ENCODE measurements at regions not wholly inside any gene's neighbourhood (a gene's known extent, or its start where the extent isn't known, plus 50 kb on each side); places are given as distances from the start of the nearest gene placed in this dataset.

DNA sequence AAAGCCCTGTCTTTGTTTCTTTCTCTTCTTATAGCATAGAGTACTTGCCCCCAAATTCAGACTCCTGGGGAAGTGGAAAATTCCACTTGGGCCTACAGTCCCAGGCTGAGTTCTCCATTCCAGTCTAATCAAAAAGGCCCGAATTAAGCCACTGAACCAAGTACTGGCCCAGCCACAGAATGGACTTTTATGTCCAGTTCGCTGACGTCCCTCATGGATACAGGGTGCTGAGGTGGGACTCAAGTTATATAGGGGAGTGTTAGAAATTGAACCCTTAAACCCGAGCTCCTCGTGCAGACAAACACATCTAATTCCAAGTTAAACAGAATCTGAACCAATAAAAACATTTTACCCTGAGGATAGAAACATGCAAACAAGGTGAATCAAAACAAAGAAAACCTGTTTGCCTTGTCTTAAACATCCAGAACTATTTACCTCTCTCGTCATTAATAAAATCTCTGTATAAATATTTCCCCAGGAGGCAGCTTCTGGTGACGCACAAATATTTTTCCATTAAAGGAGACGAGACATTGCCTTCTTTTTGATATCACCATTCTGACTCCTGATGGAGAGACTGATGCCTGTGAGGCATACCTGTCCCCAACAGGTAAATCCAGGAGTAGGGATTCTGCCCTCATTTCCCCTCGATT is 136.8 kb upstream of the ARL4C start:
- no peak for DNase-seq (ENCODE audit: low read depth)

DNA sequence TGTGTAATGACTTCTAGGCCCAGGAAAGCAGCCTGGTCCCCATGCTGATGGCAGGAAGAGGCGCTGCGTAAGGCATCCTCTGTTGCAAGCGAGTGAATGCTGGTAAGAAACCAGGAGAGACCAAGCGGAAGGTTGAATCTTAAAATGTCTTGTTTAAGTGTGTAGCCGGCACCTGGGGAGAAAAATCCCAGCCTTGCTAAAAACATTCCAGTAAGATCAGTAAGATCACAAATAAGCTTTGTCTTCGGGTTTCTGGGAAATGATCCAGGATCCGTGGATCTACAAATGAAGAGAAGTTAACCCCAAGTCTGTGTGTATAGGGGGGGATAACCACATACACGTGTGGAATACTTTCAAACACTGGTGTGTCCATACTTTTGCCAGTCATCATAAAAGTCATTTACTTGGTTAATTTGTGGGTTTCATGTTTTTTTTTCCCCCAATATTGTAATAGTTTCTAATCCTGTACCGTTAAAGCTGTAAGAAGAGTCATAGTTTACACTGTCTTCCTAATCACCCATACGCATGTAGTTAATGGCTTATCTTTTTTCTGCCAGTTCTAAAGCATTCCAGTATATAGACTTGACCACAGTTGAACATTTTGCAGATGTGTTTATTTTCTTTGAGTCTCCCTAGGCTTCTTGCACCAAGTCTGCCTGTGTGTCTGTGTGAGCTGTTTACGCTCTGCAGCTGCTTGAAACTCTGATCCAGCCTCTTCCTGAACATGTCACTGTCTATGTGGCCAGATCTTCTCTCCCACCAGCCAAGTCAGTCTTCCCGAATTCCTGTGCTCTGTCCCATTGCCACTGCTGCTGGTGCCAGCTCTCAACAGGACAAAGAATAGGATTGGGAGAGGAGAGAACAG is 135.9 kb upstream of the ARL4C start:
- no peak for DNase-seq (ENCODE audit: low read depth)

DNA sequence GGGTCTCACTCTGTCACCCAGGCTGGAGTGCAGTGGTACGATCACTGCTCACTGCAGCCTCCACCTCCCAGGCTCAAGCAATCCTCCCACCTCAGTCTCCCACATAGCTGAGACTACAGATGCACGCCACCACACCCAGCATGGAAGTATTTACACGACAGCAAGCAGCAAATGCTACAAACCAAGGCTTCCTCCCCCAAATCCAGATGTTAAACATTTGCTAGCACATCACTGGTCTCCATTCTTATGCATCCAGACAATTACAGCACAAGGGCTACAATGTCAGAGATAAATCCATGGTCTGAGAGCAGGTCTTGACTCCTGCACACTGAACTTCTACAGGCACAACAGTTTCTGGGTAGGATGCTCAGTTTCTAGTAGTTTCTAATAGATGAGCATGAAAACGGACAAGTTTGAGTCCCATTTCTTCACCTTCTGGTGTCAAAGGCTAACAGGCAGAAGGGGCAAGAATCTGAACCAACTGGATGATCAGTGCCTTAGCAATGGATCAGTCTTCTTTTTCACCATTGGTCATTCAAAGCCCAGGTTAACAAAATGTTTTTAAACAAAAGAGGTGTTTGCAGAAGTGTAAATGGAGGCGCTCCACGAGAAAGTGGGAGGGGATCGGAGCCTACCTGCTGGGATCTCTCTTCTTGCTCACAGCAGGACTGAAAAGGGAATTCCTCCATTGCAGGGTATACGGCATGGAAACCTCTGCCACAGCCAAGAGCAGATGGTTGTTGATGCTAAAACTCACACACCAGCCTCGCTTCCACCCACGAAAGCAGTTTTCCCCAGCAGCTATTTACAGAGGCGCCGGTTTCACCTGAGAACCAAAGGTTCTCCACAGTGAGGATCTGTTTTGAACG is 135.0 kb upstream of the ARL4C start:
- DNase-seq (ENCODE audit: low read depth), result no peak

DNA sequence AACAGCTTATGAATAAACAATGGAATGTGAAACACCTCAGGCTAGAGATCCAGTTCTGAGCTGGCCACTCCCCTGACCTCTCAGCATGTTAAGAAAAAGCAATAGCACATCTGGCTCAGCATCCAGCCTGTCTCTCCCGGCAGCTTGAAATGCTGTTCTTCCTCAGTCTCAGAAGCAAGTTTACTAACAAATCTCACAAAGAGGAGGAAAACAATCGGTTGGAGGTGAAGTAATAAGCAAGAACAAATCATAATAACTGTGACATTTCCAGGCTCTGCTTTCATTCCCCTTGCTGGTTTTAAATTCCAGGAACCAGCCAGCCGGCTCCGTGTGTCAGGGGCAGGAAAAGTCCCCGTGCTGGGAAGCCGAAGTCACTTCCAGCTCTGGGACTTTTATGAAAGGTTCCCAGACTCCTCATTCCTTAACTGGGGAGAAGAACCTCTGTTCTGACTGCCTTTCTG is 133.9 kb upstream of the ARL4C start:
- no peak for DNase-seq (ENCODE audit: low read depth)

DNA sequence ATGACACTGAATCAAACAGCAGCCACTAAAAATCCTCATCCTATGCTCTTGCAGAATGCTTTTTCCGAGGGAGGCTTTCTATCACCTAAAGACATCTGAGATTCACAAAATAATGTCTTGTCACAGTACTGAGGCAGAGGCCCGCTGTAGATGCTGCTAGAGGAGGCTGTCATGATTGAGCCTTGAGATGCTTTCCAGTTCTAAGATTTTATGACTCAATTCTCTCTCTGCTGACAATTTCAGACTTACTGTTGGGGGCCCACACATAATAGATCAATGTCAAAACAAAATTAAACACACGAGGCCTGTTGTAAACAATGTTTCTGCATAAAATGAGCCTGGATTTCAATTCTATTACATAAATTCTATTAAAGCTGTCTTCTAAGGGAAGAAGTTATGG is 132.7 kb upstream of the ARL4C start:
- no peak for DNase-seq (ENCODE audit: low read depth)

DNA sequence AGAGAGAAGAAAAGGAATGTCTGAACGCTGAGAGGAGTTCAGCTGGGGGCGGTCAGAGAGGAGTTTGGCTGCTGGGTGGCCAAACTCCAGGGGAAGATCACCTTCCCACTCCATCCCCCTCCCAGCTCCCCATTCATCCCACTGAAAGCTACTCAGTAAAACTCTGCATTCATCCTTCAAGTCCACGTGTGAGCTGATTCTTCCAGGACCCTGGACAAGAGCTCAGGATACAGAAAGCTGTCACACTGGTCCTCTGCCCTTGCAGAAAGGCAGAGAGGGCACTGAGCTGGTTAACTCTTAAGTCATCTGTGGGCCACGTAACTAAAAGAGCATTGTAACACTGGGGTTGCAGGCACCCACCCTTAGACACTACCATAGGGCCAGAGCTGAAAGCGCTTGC is 132.1 kb upstream of the ARL4C start:
- DNase-seq (ENCODE audit: low read depth), result no peak

DNA sequence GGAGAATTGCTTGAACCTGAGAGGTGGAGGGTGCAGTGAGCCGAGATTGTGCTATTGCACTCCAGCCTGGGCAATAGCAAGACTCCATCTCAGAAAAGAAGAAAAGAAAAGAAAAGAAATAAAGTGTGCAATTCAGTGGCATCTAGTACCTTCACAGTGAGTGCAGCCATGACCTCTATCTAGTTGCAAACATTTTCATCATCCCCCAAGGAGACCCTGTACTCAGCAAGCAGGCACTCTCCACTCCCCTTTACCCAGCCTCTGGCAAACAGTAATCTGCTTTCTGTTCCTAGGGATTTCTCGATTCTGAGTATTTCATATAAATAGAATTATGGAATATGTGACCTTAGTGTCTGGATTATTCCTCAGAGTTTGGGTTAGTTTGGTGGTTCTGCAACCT is 130.4 kb upstream of the ARL4C start:
- DNase-seq (ENCODE audit: low read depth), result no peak

DNA sequence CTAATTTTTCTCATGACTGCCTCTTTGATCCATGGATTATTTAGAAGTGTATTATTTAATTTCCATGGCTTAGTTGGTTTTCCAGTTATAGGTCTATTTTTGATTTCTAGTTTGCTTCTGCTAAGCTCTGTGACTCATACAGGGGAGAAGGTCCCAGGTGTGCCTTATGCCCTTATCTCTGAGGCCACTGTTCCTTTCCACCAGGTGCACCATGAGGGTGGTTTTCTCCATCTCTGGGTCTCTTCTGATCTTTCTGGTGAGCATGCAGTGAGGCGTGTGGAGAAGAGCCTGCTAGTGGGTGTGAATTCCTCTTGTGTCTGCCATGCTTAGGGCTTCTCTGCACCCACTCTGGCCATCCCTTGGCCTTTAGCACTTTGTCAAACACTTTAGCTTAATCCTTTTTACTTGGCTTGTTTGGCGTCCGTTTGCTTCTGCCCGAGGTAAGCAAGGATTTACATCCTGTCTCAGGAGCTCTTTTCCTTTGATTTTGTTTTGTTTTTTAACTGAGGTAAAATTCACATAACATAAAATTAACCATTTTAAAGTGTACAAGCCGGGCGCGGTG is 129.8 kb upstream of the ARL4C start:
- DNase-seq (ENCODE audit: low read depth), result no peak

DNA sequence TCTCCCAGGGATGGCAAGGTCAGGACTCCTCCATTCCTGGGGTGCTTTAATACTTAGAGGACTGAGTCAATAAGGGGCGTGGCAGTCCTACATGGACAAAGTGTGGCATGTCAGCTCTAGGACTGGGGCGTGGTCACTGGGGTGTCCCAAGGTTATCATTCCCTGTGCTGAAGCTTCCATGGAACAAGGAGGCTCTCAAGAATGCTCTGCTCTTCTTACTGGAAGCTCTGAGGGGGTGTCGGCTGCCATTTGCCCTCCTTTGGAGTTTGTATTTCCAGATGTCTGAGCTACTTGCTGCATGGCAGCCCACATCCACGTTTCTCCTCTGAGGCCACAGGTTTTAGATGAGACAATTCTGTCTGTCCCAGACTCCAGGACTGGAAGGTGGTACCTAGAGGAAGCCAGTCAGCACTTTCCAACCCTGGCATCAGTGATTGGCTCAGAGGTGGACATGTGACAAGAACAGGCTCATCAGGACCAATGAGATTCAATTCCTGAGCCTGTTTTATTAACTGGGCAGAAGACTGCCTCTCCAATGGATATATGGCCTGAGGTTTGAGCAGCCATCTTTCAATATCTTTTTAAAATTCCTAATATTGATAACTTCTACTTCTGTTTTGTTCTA is 128.9 kb upstream of the ARL4C start:
- DNase-seq (ENCODE audit: low read depth), result no peak

DNA sequence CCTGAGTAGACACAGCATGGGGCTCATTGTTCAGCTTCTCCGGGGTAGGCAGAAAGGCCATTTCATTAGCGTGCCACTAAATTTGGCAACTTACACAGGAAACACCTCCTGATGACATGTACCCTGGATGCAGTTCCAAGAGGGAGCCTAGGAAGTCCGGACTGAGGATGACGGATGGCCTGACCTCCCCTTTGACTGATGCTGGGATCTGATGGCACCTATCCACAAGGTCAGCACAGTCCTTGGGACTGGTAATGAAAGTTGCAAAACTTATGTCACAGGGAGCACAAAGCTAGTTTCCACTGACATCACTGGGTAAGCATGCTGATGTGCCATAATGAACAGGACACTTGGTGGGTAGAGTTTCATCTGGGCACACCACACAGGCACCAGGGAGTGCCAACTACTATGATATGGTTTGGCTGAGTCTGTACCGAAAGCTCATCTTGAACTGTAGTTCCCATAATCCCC is 126.7 kb upstream of the ARL4C start:
- no peak for DNase-seq (ENCODE audit: low read depth)

DNA sequence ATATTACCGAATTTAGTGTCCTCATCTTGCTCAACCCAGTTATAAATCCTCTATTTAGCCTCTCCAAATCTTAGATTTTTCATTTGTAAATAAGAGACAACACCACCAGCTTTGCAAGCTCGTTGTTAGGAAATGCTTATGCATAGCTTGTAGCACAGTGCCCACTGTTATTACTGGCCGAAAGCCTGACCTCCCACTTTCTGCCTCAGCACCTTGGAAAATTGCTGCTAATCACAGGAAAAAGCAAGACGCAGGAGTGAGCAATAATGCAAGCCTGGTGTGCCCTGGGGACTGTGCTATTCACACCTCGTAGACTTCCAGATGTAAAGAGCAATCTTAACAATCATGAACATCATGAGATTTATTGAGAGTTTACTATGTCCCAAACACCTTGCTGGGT is 124.2 kb upstream of the ARL4C start:
- no peak for DNase-seq (ENCODE audit: low read depth)

DNA sequence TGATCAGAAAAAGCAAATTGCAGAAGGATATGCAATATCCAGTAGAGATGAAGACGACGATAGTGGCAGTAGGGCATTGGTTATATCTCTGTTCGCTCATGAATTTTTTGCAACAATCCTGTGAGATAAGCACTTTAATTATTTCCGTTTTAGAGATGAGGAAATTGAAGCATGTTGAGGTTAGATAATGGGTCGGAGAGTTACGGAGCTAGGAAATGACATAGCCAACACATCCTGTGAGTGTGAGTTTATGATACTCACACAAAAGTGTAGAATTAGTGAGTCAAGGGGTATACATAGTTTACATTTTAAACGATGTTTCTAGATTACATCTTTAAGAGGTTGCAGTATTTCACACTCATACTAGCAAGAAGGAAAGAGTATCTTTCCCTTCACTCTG is 123.1 kb upstream of the ARL4C start:
- DNase-seq (ENCODE audit: low read depth), result no peak

DNA sequence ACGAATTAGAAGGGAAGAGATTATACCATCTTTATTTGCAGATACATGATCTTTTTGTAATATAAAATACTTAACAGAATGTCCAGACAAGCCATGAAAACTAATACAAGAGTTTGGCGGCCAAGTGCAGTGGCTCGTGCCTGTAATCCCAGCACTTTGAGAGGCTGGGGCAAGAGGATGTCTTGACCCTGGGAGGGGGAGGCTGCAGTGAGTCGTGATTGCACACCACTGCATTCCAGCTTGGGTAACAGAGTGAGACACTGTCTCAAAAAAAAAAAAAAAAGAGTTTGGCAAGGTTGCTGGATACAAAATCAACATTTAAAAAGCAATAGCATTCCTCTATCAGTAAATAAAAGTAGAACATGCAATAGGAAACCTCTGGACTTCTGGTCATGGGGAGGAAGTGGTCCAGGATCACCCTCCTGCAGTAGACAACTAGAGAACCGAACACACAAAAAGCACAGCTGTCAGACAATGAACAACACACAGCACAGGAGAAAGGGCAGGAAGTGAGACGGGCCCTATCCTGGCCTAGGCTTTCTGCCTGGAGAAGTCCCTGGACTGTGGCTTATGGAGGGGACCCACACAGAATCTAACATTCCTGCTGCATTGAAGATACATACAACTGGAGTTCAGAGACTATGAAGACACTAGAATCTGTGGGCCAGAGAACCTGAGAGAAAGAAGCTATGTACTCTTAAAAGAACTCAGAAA is 118.9 kb upstream of the ARL4C start:
- no peak for DNase-seq (ENCODE audit: low read depth)

DNA sequence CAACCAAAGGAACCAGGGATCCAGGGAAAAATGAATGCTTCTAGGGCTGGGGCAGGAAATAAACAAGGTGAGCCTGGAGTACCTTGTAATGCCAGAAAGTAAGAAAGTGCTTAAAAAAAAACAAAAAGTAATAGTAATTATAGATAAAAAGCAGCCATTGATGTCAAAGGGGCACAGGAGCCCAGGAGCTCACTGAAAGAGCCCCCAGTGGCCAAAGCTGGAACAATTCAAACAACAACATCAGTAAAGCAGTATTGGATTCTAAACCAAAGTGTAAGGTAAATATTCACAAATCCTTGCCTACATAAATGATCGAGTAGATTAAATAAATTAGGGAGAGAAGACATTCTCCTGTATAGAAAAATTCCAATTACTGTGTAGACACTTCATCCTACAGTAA is 114.3 kb upstream of the ARL4C start:
- DNase-seq (ENCODE audit: low read depth), result no peak

DNA sequence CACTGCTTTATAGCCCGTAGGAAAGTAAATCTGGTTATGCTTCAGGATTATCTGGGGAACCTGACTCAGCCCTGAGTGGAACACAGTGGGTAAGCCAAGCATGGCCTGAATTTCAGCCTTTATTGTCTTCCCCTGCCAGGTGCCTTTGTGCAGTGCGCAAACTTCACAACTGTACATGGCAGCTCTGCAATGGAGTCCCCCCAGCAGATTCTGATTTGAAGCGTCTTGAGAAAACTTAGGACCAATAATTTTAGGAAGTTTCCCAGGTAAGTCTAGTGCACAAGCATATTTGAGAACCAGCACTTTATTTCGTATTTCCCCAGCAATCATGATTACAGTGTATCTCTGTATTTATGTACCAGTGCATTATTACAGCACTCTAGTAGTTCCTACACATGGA is 112.1 kb upstream of the ARL4C start:
- DNase-seq (ENCODE audit: low read depth), result no peak

DNA sequence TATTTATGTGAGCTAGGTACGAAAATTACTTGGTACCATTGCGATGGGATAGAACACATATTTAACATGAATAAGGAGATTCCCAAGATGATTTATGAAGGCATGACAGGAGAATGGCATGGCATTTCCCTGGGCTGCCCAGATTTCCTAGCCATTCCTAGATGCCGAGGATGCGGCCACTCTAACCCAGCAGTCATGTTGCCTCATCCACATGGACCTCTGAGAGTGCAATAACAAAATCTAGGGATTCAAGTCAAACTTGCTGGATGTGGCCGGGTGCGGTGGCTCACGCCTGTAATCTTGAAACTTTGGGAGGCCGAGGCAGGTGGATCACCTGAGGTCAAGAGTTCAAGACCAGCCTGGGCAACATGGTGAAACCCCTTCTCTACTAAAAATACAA is 110.8 kb upstream of the ARL4C start:
- no peak for DNase-seq (ENCODE audit: low read depth)

DNA sequence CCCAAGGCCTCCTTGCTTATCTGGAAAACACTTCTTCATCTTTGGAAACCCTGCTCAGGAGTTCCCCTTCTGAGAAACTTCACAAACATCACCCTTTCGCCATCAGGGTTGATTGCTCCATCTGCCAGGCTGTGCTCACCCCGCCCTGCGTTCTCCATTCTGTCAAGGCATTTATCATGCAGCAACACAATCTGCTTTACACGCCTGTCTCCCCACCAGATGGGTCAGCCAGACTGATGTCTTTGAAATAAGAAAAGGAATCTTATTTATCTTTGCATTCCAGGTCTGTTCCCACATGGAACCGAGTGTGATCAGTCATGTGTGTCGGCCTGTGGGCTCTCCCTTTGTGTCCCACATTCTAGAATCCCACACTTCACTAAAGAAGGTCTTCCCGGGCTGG is 110.0 kb upstream of the ARL4C start:
- no peak for DNase-seq (ENCODE audit: low read depth)

DNA sequence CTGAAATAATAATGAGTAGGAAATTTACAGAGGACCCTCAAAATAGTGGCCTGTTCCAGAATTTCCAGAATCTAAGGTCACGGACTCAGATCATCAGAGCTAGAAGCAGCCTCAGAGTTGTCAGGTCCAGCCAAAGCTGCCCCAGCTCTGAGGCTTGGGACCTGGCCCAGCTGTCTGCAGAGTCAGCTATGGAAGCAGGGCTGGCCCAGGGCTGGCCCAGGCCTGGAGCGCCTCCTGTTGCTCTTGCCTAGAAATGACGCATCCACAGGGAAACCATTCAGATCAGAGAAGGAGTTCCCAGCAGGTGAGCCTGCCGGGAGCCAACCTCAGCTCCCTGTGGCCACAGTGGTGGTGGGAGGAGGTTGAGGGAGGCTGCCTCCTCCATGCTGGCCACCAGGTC is 106.7 kb upstream of the ARL4C start:
- no peak for DNase-seq (ENCODE audit: low read depth)

DNA sequence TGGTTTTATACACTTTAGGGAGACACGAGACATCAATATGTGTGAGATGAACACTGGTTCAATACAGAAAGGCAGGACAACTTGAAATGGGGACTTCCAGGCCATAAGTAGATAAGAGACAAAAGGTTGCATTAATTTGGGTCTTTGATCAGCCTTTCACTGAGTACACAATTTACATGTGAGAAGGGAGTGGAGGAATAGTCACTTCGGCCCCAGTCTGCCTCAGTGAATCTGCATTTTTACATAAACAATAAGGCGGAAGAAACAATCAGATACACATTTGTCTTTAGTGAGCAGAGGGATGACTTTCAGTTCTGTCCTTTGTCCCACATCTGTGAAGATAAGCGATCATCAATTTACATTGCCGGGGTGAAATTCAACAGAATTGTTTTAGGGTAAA is 104.3 kb upstream of the ARL4C start:
- DNase-seq (ENCODE audit: low read depth), result no peak

DNA sequence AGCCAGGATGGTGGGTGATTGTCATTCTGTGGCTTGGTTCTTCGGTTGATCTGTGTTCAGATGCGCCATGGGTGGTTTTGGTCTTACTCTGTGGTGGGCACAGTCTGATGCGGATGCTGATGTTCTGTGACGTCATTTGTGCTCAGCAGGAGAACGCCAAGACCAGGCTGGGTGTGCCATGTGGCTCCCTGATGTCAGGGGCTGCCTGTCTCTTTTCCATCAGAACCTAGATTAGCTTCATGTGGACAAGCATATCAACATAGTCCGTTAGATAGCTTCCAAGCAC is 100.6 kb upstream of the ARL4C start:
- DNase-seq (ENCODE audit: low read depth), result no peak
